ENCODE measurements at regions not wholly inside any gene's neighbourhood (a gene's known extent, or its start where the extent isn't known, plus 50 kb on each side); places are given as distances from the start of the nearest gene placed in this dataset.

DNA sequence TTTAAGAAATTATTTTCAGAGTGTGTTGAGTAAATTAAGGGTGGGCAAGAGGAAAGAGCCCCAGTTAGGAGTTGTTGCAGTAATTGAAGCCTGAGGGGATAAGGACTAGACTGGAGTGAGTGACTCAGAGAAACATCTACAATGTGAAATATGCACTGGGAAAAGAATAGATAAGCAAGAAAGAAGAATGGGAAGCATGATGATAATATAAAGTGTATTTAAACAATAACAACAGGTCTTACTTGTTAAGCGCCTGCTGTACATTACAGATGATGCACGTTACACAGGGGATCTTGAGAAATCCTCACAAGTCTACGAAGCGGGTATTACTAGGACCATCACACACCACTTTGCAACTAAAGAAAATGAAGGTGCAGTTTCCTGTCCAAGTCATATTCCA is 73.6 kb upstream of the STK17B start:
- Histone ChIP-seq H3K14ac (ENCODE audit: insufficient read depth, low read length) (no peak overlapping the region), H2BK120ac (ENCODE audit: low read depth, low read length, poor library complexity, severe bottlenecking) (no peak overlapping the region), H3K9me3 (ENCODE audit: control insufficient read depth, low read depth, low read length) (no peaks in the 10 kb centered on the region), H3K23ac (ENCODE audit: insufficient read length, low read depth, low read length) (no peak overlapping the region), H3K27me3 (ENCODE audit: insufficient read depth, low read length) (no peaks in the 10 kb centered on the region), H3K79me2 (ENCODE audit: insufficient read depth, low read length) (no peaks in the 10 kb centered on the region), H4K8ac (replicated peaks; ENCODE audit: insufficient read length, low read depth, low read length) (no peak overlapping the region), H4K20me1 (ENCODE audit: control insufficient read depth, insufficient read depth, insufficient read length) (no peaks in the 10 kb centered on the region), H2BK15ac (ENCODE audit: low read depth, low read length) (no peak overlapping the region), H3K4me1 (ENCODE audit: insufficient read depth, low read length) (no peaks in the 10 kb centered on the region), H4K5ac (ENCODE audit: insufficient read length, low read depth, low read length) (no peak overlapping the region), H2AFZ (ENCODE audit: low read length) (no peak overlapping the region), H2BK20ac (ENCODE audit: low read depth, low read length, poor library complexity, severe bottlenecking) (no peak overlapping the region), H3T11ph (ENCODE audit: low read length) (no peak overlapping the region), H3K23me2 (ENCODE audit: insufficient read length, low read depth, low read length, poor library complexity, severe bottlenecking) (no peaks in the 10 kb centered on the region), H2BK5ac (ENCODE audit: insufficient read length, low read length) (no peak overlapping the region), H3K27ac (ENCODE audit: insufficient read length, low read depth, low read length) (no peak overlapping the region), H3K4me2 (ENCODE audit: insufficient read depth, insufficient read length, low read length) (no peak overlapping the region), H4K91ac (ENCODE audit: insufficient read length, low read depth, low read length) (no peak overlapping the region), H3K9ac (ENCODE audit: extremely low read depth, insufficient read length, low read length) (no peak overlapping the region), H3K4ac (ENCODE audit: low read depth, low read length) (no peak overlapping the region), H3K79me1 (ENCODE audit: insufficient read depth, low read depth, low read length, poor library complexity, severe bottlenecking) (no peaks in the 10 kb centered on the region), H2AK5ac (ENCODE audit: insufficient read length, low read length) (no peak overlapping the region), H2BK12ac (ENCODE audit: insufficient read length, low read depth, low read length) (no peak overlapping the region), H3K18ac (ENCODE audit: insufficient read length, low read depth, low read length) (no peak overlapping the region), H3K56ac (ENCODE audit: insufficient read length, low read depth, low read length) (no peak overlapping the region)
- Mint-ChIP-seq H3K9me3 (no peaks in the 10 kb centered on the region), H3K4me1 (no peaks in the 10 kb centered on the region), H3K4me3 (no peak overlapping the region), H3K27ac (no peak overlapping the region), H3K27me3 (ENCODE audit: low read depth) (no peaks in the 10 kb centered on the region), H3K36me3 (ENCODE audit: insufficient read depth in 1 of 3, low read depth in 3 of 3) (no peaks in the 10 kb centered on the region)
- no CpG with 5 or more reads among the region's 4 CpGs for WGBS (ENCODE audit: extremely low coverage, insufficient read length, low lambda C conversion rate)
- no peak for DNase-seq
- no peak for TF ChIP-seq CTCF (conservative IDR thresholded peaks at IDR 0.05)

All from H9 (cell line).